ENCODE measurements at regions not wholly inside any gene's neighbourhood (a gene's known extent, or its start where the extent isn't known, plus 50 kb on each side); places are given as distances from the start of the nearest gene placed in this dataset.

DNA sequence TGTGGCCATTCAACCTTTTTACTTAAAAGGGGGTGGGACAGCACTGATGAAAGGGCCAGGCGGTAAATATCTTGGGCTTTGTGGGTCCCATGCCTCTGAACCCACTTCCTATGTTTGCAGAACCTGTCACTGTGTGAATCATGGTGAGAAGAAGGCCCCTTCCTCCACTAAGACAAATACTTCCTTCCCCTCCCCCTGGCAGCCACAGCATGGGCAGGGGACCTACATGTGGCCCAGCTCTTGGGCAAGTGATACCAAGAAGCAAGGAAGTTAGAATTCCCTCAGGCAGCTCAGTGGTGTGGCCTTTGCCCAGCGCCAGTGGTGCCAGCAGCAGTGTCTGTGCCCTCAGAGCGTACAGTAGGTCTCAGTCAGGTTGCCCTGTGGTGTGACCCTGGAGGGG lies 168.6 kb downstream of the TRIM33 start:
- H3K4me3 Mint-ChIP-seq: no peak overlapping the region
- H3K36me3 Mint-ChIP-seq: no peaks in the 10 kb centered on the region
- peaks cover 2% of the 10 kb centered on the region for H3K27me3 Mint-ChIP-seq
- peak overlapping the region; percentile 9 for H3K27ac Mint-ChIP-seq
- peaks cover 37% of the 10 kb centered on the region for H3K4me1 Mint-ChIP-seq
- H3K9me3 Mint-ChIP-seq: peaks cover 2% of the 10 kb centered on the region
- no peak for DNase-seq

DNA sequence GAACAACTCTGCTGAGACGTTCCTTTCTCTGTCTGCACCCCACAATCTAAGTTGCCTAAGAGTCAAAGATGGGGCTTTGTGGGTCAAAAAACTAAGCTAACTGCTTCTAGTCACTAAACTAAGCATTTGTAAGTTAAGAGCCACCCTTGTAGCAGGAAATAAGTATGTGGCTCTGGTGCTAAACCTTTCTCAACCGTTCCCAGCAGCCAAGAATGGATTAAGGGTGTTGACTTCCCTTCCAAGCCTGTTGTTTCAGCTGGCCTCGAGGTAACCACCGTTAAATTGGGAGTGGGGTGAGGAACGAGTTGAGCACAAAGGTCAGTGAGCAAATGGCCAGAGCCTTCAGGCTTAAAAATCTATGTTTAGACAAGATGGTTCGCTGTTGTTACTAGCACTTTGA lies 169.1 kb downstream of the TRIM33 start:
- Mint-ChIP-seq H3K4me1 (peaks cover 37% of the 10 kb centered on the region), H3K9me3 (peaks cover 2% of the 10 kb centered on the region), H3K36me3 (no peaks in the 10 kb centered on the region), H3K27me3 (peaks cover 2% of the 10 kb centered on the region), H3K4me3 (no peak overlapping the region), H3K27ac (no peak overlapping the region)
- DNase-seq: no peak

DNA sequence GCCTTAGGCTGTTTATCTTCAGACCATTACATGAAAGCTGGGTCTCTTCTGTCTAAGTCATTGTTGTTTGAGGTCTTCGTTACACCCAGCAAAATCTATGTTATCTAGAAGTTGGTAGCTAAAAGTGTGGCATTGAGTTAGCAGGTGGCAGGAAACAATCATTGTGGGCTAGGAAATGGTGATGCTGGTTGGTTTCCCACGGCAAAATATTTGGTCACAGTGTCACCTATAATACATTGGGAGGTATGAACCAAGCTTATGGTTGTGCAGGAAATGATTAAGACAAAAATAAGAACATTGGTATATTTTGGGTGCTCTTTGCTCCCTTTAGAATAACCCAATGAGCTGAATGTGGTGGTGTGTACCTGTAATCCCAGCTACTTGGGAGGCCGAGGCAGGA lies 169.7 kb downstream of the TRIM33 start:
- DNase-seq: no peak
- peaks cover 2% of the 10 kb centered on the region for H3K9me3 Mint-ChIP-seq
- no peaks in the 10 kb centered on the region for H3K36me3 Mint-ChIP-seq
- peak overlapping the region; percentile 43 for H3K27ac Mint-ChIP-seq
- H3K4me3 Mint-ChIP-seq: no peak overlapping the region
- H3K4me1 Mint-ChIP-seq: peaks cover 36% of the 10 kb centered on the region
- H3K27me3 Mint-ChIP-seq: peaks cover 2% of the 10 kb centered on the region

DNA sequence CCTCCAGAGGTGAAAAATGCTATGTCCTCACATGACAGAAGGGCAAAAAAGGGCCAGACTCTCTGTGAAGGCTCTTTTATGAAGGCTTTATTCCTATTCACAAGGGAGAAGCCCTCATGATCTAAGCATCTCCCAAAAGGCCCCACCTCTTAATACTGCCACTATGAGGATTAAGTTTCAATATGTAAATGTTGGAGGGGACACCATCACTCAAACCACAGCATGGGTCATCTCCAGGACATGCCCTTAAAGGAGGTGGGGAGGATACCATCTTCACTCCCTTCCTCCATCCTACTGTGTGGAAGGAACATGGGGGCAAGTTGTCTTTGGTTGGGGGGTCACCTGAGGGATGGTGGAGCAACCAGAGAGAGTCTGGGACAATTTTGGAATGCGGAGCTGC lies 170.1 kb downstream of the TRIM33 start:
- Mint-ChIP-seq H3K4me1 (peaks cover 34% of the 10 kb centered on the region), H3K4me3 (no peak overlapping the region), H3K36me3 (no peaks in the 10 kb centered on the region), H3K27ac (no peak overlapping the region), H3K9me3 (peaks cover 2% of the 10 kb centered on the region), H3K27me3 (peaks cover 2% of the 10 kb centered on the region)
- DNase-seq: no peak

DNA sequence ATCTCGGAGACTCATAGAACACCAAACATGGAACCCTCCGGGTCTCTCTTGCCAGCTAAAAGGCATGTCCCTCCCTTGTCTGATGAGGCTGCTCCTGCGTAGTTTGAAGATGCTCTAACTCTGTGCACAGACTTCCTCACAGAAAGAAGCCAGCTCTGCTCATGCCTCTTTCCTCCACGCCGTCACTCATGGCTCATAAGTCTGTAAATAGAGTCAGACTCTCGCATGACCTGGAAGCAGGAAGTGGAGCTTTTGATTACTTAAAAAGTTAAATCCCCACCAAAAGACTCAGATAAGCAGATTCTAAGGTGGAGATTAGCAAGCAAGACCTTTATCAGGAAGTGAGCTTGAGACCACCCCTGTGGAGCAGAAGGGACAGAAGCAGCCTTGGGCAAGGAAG lies 171.6 kb downstream of the TRIM33 start:
- no peak overlapping the region for H3K27ac Mint-ChIP-seq
- no peaks in the 10 kb centered on the region for H3K27me3 Mint-ChIP-seq
- no peak for DNase-seq

DNA sequence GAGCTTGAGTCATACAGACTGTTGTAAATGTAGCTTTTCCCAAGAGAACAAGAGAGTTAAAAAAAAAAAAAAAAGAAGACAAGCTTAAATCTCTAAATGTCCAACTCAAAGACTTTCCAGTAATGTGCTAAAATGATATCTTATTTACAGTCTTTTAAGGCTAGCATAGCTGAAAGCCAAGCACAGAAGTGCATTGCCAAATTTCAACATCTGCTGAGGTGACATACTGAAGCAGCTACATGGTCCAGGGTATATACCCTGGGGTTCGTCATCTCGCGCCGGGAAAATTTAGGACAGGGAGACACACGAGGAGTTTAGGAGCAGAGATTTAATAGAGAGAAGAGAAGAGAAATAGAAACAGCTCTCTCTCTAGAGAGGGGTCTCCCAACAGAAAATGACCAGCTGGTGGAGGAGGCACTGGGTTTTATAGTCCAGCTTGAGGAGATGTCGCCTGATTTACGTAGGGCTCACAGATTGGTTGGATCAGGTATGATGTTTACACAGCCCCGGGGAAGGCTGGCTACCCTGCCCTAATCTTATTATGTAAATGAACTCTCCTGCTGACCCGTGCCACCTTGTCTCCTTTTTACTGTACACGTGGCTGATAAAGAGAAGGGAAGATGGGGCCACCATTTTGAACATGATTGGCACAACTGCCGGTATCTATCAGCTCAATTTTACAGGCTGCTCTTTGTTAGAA lies 172.7 kb downstream of the TRIM33 start:
- no peak for DNase-seq
- H3K27me3 Mint-ChIP-seq: no peaks in the 10 kb centered on the region
- H3K36me3 Mint-ChIP-seq: no peaks in the 10 kb centered on the region
- no peak overlapping the region for H3K27ac Mint-ChIP-seq
- H3K4me1 Mint-ChIP-seq: peaks cover 50% of the 10 kb centered on the region
- H3K4me3 Mint-ChIP-seq: no peak overlapping the region
- peaks cover 3% of the 10 kb centered on the region for H3K9me3 Mint-ChIP-seq

More for the DNA sequence above, 171.6 kb downstream of the TRIM33 start:
- Mint-ChIP-seq H3K9me3 (peaks cover 3% of the 10 kb centered on the region), H3K4me1 (peaks cover 41% of the 10 kb centered on the region), H3K36me3 (no peaks in the 10 kb centered on the region), H3K4me3 (no peak overlapping the region)

DNA sequence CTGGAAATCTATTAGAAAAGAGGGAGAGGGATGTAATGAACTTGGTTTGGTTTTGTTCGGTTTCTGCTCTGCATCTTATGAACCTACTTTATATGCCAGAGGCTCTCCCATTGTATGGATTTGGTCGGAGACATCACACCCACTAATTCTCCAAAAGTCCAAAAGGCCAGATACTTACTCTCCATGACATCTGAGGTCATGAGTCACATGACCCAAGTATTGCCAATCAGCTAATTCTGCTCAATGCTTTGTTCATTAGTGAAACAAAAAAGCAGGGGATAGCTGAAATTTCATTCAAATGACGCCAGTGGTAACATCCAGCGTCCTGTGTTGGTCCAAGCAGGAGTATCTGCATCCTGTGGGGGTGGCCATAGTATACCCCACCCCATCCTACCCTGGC lies 173.6 kb downstream of the TRIM33 start:
- H3K36me3 Mint-ChIP-seq: no peaks in the 10 kb centered on the region
- no peak for DNase-seq
- H3K27ac Mint-ChIP-seq: no peak overlapping the region
- H3K27me3 Mint-ChIP-seq: no peaks in the 10 kb centered on the region
- peaks cover 49% of the 10 kb centered on the region for H3K4me1 Mint-ChIP-seq
- peaks cover 3% of the 10 kb centered on the region for H3K9me3 Mint-ChIP-seq
- no peak overlapping the region for H3K4me3 Mint-ChIP-seq

DNA sequence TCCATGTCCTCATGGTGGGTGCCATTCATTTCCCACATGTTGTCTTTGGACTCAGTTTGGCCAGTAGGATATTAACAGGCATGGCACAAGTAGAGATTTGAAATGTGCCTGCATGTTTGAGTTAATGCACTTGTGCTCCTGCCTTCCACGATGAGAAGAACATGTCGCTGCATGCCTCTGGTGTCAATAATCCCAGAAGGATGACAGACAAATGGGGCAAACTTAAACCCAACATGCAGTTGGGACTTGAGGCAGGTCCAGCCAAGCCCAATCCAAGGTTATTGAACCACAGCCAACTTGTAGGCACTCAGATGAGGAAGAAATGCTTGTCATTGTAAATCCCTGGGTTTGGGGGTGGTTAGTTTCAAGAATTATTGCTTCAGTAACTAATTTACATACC lies 174.6 kb downstream of the TRIM33 start:
- no peak overlapping the region for H3K27ac Mint-ChIP-seq
- no peak for DNase-seq
- H3K27me3 Mint-ChIP-seq: no peaks in the 10 kb centered on the region
- H3K9me3 Mint-ChIP-seq: peaks cover 3% of the 10 kb centered on the region
- H3K4me1 Mint-ChIP-seq: peaks cover 51% of the 10 kb centered on the region
- no peaks in the 10 kb centered on the region for H3K36me3 Mint-ChIP-seq
- H3K4me3 Mint-ChIP-seq: no peak overlapping the region

DNA sequence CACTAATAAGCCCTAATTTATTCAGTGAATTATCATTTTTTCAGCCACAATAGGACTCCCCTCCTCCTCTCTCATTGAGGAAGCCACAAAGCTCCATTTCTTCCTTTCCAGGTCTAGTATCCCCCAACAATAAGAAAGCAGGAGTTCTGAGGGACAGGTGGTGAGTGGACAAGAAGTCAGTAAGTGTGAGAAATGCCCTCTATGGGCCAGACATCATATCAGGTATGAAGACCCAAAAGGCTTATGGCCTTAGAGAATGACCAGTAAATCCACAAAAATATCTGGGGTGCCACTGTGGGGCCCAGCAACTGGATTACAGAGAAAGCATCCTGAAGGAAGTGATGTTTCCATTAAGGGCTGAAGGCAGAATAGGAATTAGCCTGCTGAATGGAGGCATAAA lies 175.7 kb downstream of the TRIM33 start:
- Mint-ChIP-seq H3K27me3 (no peaks in the 10 kb centered on the region), H3K9me3 (peaks cover 1% of the 10 kb centered on the region), H3K27ac (no peak overlapping the region), H3K4me1 (peaks cover 49% of the 10 kb centered on the region), H3K36me3 (no peaks in the 10 kb centered on the region), H3K4me3 (no peak overlapping the region)
- no peak for DNase-seq

DNA sequence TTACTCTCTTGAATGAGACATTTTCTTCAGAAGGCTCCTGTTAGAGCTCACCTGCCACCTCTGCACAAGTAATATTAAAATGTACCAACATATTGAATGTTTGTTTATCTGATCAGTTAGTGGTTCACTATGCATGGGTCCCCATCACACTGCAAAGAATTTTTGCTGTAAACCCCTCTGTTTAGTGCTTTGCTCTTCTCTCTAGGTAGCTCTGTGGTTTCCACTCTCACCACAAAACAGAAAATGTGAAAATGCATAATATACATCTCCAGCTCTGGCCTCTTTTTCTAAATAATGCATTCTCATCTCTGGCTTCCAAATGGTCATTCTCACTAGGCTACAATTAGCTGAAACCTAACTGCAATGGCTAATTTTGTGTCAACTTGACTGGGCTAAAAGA lies 176.7 kb downstream of the TRIM33 start:
- H3K36me3 Mint-ChIP-seq: no peaks in the 10 kb centered on the region
- H3K4me1 Mint-ChIP-seq: peaks cover 44% of the 10 kb centered on the region
- no peak overlapping the region for H3K4me3 Mint-ChIP-seq
- peaks cover 1% of the 10 kb centered on the region for H3K9me3 Mint-ChIP-seq
- no peak overlapping the region for H3K27ac Mint-ChIP-seq
- H3K27me3 Mint-ChIP-seq: no peaks in the 10 kb centered on the region
- DNase-seq: no peak

DNA sequence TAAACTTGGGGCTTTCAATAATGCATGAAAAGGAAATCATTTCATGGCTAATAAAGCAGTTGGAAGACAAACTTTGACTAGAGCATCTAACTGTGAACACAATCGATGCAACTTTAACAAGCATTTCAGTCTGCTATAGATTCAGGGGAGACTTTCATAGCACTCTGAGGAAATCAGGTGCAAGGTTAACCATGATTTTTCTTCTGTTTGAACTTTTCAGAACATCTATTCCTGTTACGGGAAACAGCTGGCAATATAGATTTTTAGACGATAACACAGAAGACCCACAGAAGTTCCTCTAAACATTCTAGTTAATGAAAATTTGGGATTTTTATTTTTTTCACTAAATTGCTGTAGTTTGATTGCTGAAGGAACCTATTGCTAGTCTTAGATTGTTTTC lies 177.3 kb downstream of the TRIM33 start:
- H3K27me3 Mint-ChIP-seq: no peaks in the 10 kb centered on the region
- H3K4me1 Mint-ChIP-seq: peaks cover 42% of the 10 kb centered on the region
- H3K27ac Mint-ChIP-seq: no peak overlapping the region

DNA sequence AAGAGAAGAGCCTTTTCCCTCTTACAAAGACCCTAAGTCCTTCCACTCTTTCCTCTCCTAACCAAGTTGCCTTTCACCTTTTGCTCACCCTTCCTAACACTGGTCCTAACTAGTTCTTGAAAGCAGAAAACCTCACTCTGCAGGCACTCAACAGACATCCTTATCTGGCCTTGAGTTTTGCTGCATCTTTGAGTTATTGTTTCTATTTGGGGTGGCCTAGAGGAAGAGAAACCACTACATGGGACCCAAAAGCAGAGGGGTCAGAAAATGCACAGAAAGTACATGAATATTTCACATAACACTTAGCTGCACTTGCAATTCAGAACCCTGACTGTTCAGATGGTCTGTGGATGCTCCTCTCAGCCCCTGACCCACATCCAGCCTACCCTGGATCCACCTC lies 178.3 kb upstream of the SYT6 start:
- no peak overlapping the region for H3K27ac Mint-ChIP-seq
- peaks cover 42% of the 10 kb centered on the region for H3K4me1 Mint-ChIP-seq
- no peaks in the 10 kb centered on the region for H3K27me3 Mint-ChIP-seq

More for the DNA sequence above, 177.3 kb downstream of the TRIM33 start:
- H3K9me3 Mint-ChIP-seq: peaks cover 1% of the 10 kb centered on the region
- H3K4me3 Mint-ChIP-seq: no peak overlapping the region
- no peaks in the 10 kb centered on the region for H3K36me3 Mint-ChIP-seq
- DNase-seq: no peak

DNA sequence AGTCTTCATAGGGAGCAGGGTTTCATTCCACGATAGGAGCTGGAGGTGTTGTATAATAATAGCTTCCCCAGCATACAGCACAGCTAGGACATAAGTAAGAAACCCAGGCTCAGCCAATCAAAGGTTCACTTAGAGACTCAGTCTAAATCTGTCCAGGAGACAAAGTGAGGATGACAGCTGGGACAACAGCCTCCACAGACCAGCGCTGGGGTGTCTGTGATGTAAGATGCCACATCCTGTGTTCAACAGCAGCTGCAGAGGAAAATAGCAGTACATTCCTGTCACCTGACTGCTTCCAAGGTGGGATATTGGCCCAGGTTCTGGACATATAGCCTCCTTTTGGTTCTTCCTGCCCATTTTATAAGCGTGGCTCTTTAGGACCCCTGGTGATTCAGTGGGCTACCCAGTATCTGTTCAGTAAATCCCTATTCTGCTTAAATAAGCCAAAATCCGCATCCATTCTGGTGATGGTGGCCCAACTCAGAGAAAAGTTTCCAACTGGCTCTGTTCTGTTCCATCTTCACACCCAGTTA lies 176.8 kb upstream of the SYT6 start:
- peaks cover 1% of the 10 kb centered on the region for H3K9me3 Mint-ChIP-seq
- H3K4me3 Mint-ChIP-seq: no peak overlapping the region
- no peak overlapping the region for H3K27ac Mint-ChIP-seq
- DNase-seq: no peak
- peaks cover 42% of the 10 kb centered on the region for H3K4me1 Mint-ChIP-seq
- H3K36me3 Mint-ChIP-seq: no peaks in the 10 kb centered on the region
- no peaks in the 10 kb centered on the region for H3K27me3 Mint-ChIP-seq

More for the DNA sequence above, 178.3 kb upstream of the SYT6 start:
- H3K36me3 Mint-ChIP-seq: no peaks in the 10 kb centered on the region
- no peak overlapping the region for H3K4me3 Mint-ChIP-seq
- H3K9me3 Mint-ChIP-seq: peaks cover 1% of the 10 kb centered on the region
- DNase-seq: no peak

DNA sequence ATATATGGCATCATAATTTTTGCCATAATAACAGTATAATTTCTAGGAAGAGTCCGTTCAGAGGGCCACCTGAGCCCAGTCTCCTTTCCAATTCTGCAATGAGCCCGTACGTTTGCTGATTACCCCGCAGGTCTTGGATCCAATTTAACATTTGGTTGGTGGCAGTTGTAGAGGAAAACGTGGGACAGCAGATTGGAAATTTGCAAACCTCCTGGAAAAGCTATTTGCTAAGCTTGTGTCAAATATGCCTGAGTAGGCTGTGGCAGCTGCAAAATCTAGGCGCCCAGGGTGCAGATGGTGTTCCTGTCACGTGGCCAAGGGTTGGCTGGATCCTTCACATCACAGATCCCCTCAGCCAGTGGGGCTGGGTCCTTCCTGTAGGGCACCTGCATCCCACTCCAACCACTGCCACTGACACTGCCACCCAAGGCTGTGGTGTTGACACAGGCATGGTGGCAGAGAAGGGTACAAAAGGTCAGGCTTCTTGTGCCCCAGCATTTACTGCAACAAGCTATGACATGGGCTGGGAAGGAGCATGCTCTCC lies 174.8 kb upstream of the SYT6 start:
- H3K4me1 Mint-ChIP-seq: peaks cover 23% of the 10 kb centered on the region
- H3K36me3 Mint-ChIP-seq: no peaks in the 10 kb centered on the region

DNA sequence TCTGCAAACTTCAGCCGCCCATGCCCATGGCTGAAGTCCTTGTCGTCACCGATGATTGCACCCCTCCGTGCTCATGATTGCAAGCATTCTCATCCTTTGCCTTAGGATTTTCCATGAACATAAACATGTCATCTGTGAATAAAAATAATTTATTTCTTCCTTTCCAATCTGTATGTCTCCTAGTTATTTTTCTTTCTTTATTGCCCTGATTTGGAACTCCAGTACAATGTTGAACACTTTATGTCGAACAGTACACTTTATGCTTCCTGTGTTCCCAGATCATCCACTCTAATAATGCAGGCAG lies 170.9 kb upstream of the SYT6 start:
- H3K27ac Mint-ChIP-seq: no peak overlapping the region
- no peak for DNase-seq
- H3K36me3 Mint-ChIP-seq: no peaks in the 10 kb centered on the region
- no peak overlapping the region for H3K4me3 Mint-ChIP-seq
- peaks cover 3% of the 10 kb centered on the region for H3K4me1 Mint-ChIP-seq
- no peaks in the 10 kb centered on the region for H3K9me3 Mint-ChIP-seq
- H3K27me3 Mint-ChIP-seq: no peaks in the 10 kb centered on the region

More for the DNA sequence above, 174.8 kb upstream of the SYT6 start:
- no peak overlapping the region for H3K27ac Mint-ChIP-seq
- no peak for DNase-seq
- no peak overlapping the region for H3K4me3 Mint-ChIP-seq
- H3K27me3 Mint-ChIP-seq: no peaks in the 10 kb centered on the region
- H3K9me3 Mint-ChIP-seq: no peaks in the 10 kb centered on the region

DNA sequence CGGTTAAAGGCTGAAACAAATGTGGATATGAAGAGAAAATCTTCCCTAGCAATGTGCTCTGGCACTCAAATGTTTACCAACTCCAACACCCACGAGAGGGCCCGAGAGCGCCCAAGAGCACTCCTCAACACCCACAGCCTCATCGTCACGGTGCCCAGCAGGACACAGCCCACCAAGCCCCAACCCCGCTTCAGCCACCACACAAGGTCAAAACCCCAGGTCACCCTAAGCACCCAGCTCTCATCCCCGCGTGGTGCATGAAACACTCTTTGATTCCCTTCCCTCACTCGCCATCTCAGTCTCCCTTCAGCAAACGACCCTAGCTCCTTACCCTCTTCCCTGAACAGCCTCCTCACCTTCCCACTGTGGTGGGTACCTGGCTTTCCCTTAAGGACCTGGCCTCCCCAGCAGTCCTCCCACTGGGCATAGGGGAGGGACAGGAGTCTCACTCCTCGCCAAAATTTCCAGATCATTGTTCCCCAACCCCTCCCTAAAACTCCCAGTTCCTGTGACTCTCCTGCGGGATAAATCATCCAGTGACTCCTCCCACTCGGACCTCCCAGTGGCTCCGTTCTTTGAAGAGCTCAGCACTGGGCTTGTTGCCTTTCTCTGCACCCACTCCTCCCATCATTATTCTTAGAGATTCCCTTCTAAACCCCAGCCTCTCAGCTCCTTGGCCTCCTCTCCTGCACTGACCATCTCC lies 170.4 kb upstream of the SYT6 start:
- Mint-ChIP-seq H3K36me3 (no peaks in the 10 kb centered on the region), H3K27ac (no peak overlapping the region), H3K4me1 (peaks cover 3% of the 10 kb centered on the region), H3K9me3 (no peaks in the 10 kb centered on the region), H3K4me3 (no peak overlapping the region), H3K27me3 (no peaks in the 10 kb centered on the region)
- no peak for DNase-seq

Measured in activated naive CD8-positive, alpha-beta T cell treated with anti-CD3 and anti-CD28 coated beads for 36 hours (primary cell).